Gastroesophageal sphincter (tissue), 3 donors: ENCODE measurements at regions not wholly inside any gene's neighbourhood (a gene's known extent, or its start where the extent isn't known, plus 50 kb on each side); places are given as distances from the start of the nearest gene placed in this dataset.

Source experiments
- CTCF ChIP-seq, 4 experiments: fragments of 200-600 bp in 2 of 4; fragments of 450-650 bp in 2 of 4; sonication (generic) in 1 of 4; IDR thresholded peaks; one replicate each; pipeline ENCODE4 v1.5.1; 2017 to 2019; ENCODE audit warnings: antibody characterized with exemption in 4 of 4, mild to moderate bottlenecking in 2 of 4, moderate library complexity in 2 of 4
- EP300 ChIP-seq: sonication (generic); formaldehyde crosslinking; IDR thresholded peaks from one replicate; pipeline ENCODE4 v1.6.1; 2017; ENCODE audit warnings: antibody characterized with exemption, mild to moderate bottlenecking

- no peak for TF ChIP-seq CTCF (IDR thresholded peaks at IDR 0.05)
- TF ChIP-seq EP300, result no peak
These were observed 113.2 kb upstream of the LHX1 start for GRCh38 chr17:36823850-36824677.
